ENCODE measurements at regions not wholly inside any gene's neighbourhood (a gene's known extent, or its start where the extent isn't known, plus 50 kb on each side); places are given as distances from the start of the nearest gene placed in this dataset.

DNA sequence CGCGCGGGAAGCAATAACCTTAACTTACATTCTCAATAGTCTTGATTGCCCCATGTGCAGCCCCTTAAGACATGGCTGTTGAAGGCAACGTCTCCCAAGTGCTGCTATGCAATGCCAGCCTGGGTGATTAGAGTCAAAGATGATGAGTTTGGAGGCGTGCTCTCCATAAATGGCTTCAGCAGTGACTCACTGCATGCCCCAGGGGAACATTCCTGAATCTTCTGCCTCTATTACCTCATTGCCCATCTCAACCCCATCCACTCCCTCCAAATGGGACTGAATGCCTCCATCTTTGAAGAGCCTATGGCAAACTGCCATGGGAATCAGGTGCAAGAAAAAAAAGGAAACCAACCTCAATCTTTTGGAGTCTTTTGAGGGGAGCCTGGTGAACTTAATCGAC lies 282.8 kb downstream of the SNX10 start:
- H3K36me3 ChIP-seq (ENCODE audit: control insufficient read depth in 3 of 3, insufficient read depth in 2 of 3, low read depth in 1 of 3, low read length in 3 of 3) = no peaks in the 10 kb centered on the region
- H3K4me3 ChIP-seq (ENCODE audit: low read depth in 1 of 3, low read length in 3 of 3) = no peak overlapping the region
- 85 to 86% (median 85%) methylated on average over 6 of the region's 6 CpGs for WGBS, 3 donors
- DNase-seq = no peak
- no peaks in the 10 kb centered on the region for H3K9me3 ChIP-seq (ENCODE audit: control insufficient read depth in 2 of 2, insufficient read depth in 1 of 2, low read depth in 1 of 2, low read length in 1 of 2)
- FAIRE-seq = no peak
- H3K27me3 ChIP-seq (ENCODE audit: control insufficient read depth in 3 of 3, insufficient read depth in 3 of 3, low read length in 3 of 3) = peaks cover 0 to 2% (median 2%) of the 10 kb centered on the region in 3 donors
- H3K27ac ChIP-seq (ENCODE audit: low read depth in 1 of 3, low read length in 2 of 3) = no peak overlapping the region
- no peaks in the 10 kb centered on the region for H3K4me1 ChIP-seq (ENCODE audit: control insufficient read depth in 3 of 3, insufficient read depth in 2 of 3, low read depth in 1 of 3, low read length in 2 of 3)

DNA sequence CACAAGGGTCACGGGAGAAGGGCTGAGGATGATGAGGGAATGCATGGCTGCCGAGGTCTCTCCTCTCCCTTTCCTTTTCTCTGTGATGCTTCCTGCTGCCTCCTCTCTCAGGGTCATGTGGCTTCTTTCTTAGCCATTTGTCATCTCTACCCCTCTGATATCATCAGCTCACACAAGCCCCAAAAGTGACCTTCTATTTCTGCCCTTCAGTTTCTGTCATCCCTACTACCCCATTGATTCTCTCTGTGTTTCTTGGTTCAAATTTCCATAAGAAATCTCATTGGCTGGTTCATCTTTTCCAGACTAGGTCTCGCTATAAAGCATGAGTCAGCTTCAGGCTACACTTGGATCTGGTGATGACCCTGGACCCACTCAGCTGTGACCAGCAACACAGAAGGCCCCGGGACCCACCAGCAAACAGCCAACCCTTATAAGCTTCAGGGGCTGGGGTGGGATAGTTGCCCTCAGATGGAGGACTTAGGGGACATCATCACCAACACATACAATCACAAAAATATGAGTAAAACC lies 284.3 kb downstream of the SKAP2 start:
- no peak overlapping the region for H3K4me3 ChIP-seq (ENCODE audit: low read depth in 1 of 3, low read length in 3 of 3)
- WGBS, 3 donors = 82 to 88% (median 86%) methylated on average over 4 of the region's 4 CpGs
- H3K27me3 ChIP-seq (ENCODE audit: control insufficient read depth in 3 of 3, insufficient read depth in 3 of 3, low read length in 3 of 3) = no peaks in the 10 kb centered on the region
- DNase-seq (no peak), FAIRE-seq (no peak)
- H3K27ac ChIP-seq (ENCODE audit: low read depth in 1 of 3, low read length in 2 of 3) = no peak overlapping the region
- no peaks in the 10 kb centered on the region for H3K9me3 ChIP-seq (ENCODE audit: control insufficient read depth in 2 of 2, insufficient read depth in 1 of 2, low read depth in 1 of 2, low read length in 1 of 2)
- H3K4me1 ChIP-seq (ENCODE audit: control insufficient read depth in 3 of 3, insufficient read depth in 2 of 3, low read depth in 1 of 3, low read length in 2 of 3) = no peaks in the 10 kb centered on the region
- no peaks in the 10 kb centered on the region for H3K36me3 ChIP-seq (ENCODE audit: control insufficient read depth in 3 of 3, insufficient read depth in 2 of 3, low read depth in 1 of 3, low read length in 3 of 3)

DNA sequence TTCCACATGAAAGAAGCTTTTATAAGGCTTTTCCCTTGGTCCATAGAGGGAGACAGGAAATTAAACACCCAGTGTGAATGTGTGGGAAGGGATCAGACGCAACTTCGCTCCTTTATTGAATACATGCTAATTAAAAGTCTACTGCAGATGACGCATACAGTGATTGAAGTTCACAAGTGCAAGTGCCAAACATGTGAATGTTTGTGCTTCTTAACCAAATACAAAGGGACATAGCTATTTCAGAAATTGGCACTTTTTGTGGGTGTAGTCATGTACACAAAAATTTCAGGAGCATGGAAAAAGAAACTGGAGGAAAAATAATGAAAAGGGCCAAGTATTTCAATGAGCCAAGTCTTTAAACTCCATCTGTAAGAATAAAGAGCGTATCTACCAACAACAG lies 283.7 kb downstream of the SKAP2 start:
- Histone ChIP-seq H3K27me3 (ENCODE audit: control insufficient read depth in 3 of 3, insufficient read depth in 3 of 3, low read length in 3 of 3) (no peaks in the 10 kb centered on the region), H3K4me1 (ENCODE audit: control insufficient read depth in 3 of 3, insufficient read depth in 2 of 3, low read depth in 1 of 3, low read length in 2 of 3) (no peaks in the 10 kb centered on the region), H3K4me3 (ENCODE audit: low read depth in 1 of 3, low read length in 3 of 3) (no peak overlapping the region), H3K9me3 (ENCODE audit: control insufficient read depth in 2 of 2, insufficient read depth in 1 of 2, low read depth in 1 of 2, low read length in 1 of 2) (no peaks in the 10 kb centered on the region), H3K36me3 (ENCODE audit: control insufficient read depth in 3 of 3, insufficient read depth in 2 of 3, low read depth in 1 of 3, low read length in 3 of 3) (no peaks in the 10 kb centered on the region), H3K27ac (ENCODE audit: low read depth in 1 of 3, low read length in 2 of 3) (no peak overlapping the region)
- FAIRE-seq = no peak
- WGBS, 3 donors = 82 to 88% (median 83%) methylated on average over 4 of the region's 4 CpGs
- DNase-seq = no peak

DNA sequence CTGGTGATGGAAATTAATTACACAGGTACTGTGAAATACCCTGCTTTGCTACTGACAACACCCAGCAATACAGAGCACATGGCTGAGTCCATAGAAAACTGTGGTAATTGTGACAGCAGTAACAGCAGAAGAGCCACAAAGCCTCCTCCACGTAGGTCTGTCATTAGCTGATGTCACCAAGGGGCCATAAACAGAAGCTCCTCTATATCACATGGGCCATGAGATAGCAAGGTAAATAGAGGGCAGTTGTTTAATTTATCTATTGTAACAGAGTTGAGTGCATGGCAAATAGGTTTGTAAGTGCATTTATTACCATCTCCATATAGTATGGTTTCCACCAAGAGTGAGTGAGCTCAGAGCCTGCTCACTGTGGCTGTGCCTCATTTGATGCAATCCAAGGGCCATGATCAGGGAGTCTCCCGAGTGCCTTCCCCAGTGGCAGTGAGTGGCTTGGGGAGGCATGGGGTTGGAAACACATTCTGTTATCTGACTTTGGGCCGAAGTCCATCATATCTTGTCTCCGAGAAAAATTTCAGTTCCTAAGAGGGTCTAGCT lies 281.2 kb downstream of the SKAP2 start:
- H3K4me1 ChIP-seq (ENCODE audit: control insufficient read depth in 3 of 3, insufficient read depth in 2 of 3, low read depth in 1 of 3, low read length in 2 of 3) = no peaks in the 10 kb centered on the region
- 37 to 63% (median 48%) methylated on average over 4 of the region's 4 CpGs for WGBS, 3 donors
- H3K27me3 ChIP-seq (ENCODE audit: control insufficient read depth in 3 of 3, insufficient read depth in 3 of 3, low read length in 3 of 3) = peaks cover 0 to 2% (median 0%) of the 10 kb centered on the region in 3 donors
- H3K9me3 ChIP-seq (ENCODE audit: control insufficient read depth in 2 of 2, insufficient read depth in 1 of 2, low read depth in 1 of 2, low read length in 1 of 2) = no peaks in the 10 kb centered on the region
- H3K27ac ChIP-seq (ENCODE audit: low read depth in 1 of 3, low read length in 2 of 3) = no peak overlapping the region
- H3K36me3 ChIP-seq (ENCODE audit: control insufficient read depth in 3 of 3, insufficient read depth in 2 of 3, low read depth in 1 of 3, low read length in 3 of 3) = no peaks in the 10 kb centered on the region
- DNase-seq (peak; percentile 15 to 67), FAIRE-seq (no peak)
- H3K4me3 ChIP-seq (ENCODE audit: low read depth in 1 of 3, low read length in 3 of 3) = no peak overlapping the region

DNA sequence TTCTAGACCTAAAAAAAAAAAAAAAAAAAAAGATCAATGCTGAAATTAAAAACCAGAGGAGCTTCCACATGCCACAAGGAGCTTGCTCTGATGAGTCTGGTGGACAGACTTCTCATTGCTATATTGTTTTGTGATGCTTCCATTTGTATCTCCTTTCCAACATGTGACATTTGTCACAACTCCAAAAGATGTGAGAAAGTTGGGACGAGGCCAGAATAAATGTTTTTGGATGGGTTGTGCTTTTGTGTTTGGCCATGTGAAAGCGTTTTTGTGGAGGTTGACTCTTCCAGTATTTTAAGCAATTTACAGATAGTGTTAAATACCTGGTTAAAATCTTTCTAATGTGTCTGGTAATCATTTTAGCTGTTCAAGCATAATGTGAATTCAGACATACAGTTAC lies 280.1 kb downstream of the SKAP2 start:
- Histone ChIP-seq H3K36me3 (ENCODE audit: control insufficient read depth in 3 of 3, insufficient read depth in 2 of 3, low read depth in 1 of 3, low read length in 3 of 3) (no peaks in the 10 kb centered on the region), H3K27ac (ENCODE audit: low read depth in 1 of 3, low read length in 2 of 3) (no peak overlapping the region), H3K4me1 (ENCODE audit: control insufficient read depth in 3 of 3, insufficient read depth in 2 of 3, low read depth in 1 of 3, low read length in 2 of 3) (no peaks in the 10 kb centered on the region), H3K4me3 (ENCODE audit: low read depth in 1 of 3, low read length in 3 of 3) (no peak overlapping the region), H3K9me3 (ENCODE audit: control insufficient read depth in 2 of 2, insufficient read depth in 1 of 2, low read depth in 1 of 2, low read length in 1 of 2) (no peaks in the 10 kb centered on the region), H3K27me3 (ENCODE audit: control insufficient read depth in 3 of 3, insufficient read depth in 3 of 3, low read length in 3 of 3) (peaks cover 0 to 4% (median 0%) of the 10 kb centered on the region in 3 donors)
- DNase-seq = no peak
- FAIRE-seq = no peak
- WGBS, 3 donors = 77 to 88% (median 81%) methylated on average over 2 of the region's 2 CpGs

DNA sequence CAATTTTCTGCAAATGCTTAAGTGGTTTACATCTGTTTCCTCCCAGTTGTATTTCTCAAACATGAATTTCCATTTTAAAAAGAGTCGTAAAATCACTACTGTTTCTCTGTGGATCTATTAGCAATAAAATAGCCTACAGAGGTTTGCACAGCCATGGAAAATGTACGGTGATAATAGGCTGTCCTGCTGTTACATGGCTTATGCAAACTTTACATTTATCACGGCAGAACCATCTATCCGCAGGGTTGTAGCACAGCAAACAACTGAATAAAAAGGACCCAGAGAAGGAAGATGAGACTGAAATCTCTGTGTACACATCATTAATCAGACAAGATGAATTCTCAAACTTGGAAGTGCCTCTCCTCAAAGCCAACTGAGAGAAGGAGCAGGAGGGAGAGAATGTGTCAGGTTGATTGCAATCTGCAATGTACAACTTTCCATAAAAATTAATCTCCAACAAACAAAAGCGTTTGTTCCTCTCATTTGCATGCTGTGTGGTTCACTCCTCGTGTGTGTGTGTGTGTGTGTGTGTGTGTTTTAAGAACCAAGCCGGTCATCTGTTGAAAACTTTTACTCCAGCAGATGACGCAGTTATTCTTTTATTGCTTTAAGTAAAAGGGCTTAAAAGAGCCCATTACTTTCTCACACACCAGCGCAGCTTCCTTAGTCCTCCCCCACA lies 279.3 kb downstream of the SKAP2 start:
- Histone ChIP-seq H3K4me3 (ENCODE audit: low read depth in 1 of 3, low read length in 3 of 3) (no peak overlapping the region), H3K27ac (ENCODE audit: low read depth in 1 of 3, low read length in 2 of 3) (no peak overlapping the region), H3K27me3 (ENCODE audit: control insufficient read depth in 3 of 3, insufficient read depth in 3 of 3, low read length in 3 of 3) (peaks cover 0 to 4% (median under 1%) of the 10 kb centered on the region in 3 donors), H3K4me1 (ENCODE audit: control insufficient read depth in 3 of 3, insufficient read depth in 2 of 3, low read depth in 1 of 3, low read length in 2 of 3) (no peaks in the 10 kb centered on the region), H3K36me3 (ENCODE audit: control insufficient read depth in 3 of 3, insufficient read depth in 2 of 3, low read depth in 1 of 3, low read length in 3 of 3) (no peaks in the 10 kb centered on the region), H3K9me3 (ENCODE audit: control insufficient read depth in 2 of 2, insufficient read depth in 1 of 2, low read depth in 1 of 2, low read length in 1 of 2) (no peaks in the 10 kb centered on the region)
- 32 to 51% (median 43%) methylated on average over 9 of the region's 9 CpGs for WGBS, 3 donors
- DNase-seq (peak in 1 of 2 donors; percentile 8), FAIRE-seq (no peak)

DNA sequence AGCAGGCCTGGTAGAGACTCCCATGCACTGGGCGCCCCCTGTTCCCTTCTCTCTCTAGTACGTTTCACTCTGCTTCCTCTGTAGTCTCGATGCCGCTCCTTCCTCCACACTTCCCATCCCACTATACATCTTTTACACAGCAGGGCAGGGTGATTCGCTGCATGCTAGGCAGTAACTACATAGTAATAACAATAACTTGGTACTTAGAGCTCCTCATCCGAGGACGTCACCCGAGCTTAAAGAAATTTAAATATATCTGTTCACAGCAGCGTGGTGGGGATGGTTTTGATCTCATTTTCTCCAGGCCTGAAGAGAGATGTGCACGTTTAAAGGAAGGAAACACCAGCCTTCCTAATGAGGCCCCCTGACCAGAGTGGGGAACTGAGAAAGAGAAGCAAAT lies 276.9 kb downstream of the SKAP2 start:
- FAIRE-seq = no peak
- Histone ChIP-seq H3K4me3 (ENCODE audit: low read depth in 1 of 3, low read length in 3 of 3) (no peak overlapping the region), H3K9me3 (ENCODE audit: control insufficient read depth in 2 of 2, insufficient read depth in 1 of 2, low read depth in 1 of 2, low read length in 1 of 2) (no peaks in the 10 kb centered on the region), H3K36me3 (ENCODE audit: control insufficient read depth in 3 of 3, insufficient read depth in 2 of 3, low read depth in 1 of 3, low read length in 3 of 3) (no peaks in the 10 kb centered on the region), H3K27ac (ENCODE audit: low read depth in 1 of 3, low read length in 2 of 3) (no peak overlapping the region), H3K27me3 (ENCODE audit: control insufficient read depth in 3 of 3, insufficient read depth in 3 of 3, low read length in 3 of 3) (peaks cover 0 to 4% (median 4%) of the 10 kb centered on the region in 3 donors), H3K4me1 (ENCODE audit: control insufficient read depth in 3 of 3, insufficient read depth in 2 of 3, low read depth in 1 of 3, low read length in 2 of 3) (no peaks in the 10 kb centered on the region)
- WGBS, 3 donors = 72 to 81% (median 75%) methylated on average over 10 of the region's 10 CpGs
- DNase-seq = no peak

DNA sequence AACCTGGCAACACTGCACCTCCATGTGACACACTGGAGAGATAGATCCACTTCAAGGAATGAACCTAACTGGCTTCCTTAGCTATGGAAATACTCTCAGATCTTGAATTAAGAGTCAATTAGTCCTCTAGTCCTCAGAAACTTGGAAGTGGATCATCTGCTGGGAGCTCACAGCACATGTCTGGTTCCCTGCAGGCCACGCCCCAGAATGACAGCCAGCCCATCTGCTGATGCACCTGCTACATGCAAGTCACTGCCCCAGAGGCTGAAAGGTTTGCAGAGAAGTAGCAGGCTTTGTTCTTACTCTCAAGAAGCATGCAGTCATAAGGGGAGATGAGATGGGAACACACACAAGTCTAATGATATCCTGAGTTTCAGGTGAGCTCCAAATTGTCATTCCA lies 275.9 kb downstream of the SKAP2 start:
- Histone ChIP-seq H3K27ac (ENCODE audit: low read depth in 1 of 3, low read length in 2 of 3) (no peak overlapping the region), H3K4me3 (ENCODE audit: low read depth in 1 of 3, low read length in 3 of 3) (no peak overlapping the region), H3K27me3 (ENCODE audit: control insufficient read depth in 3 of 3, insufficient read depth in 3 of 3, low read length in 3 of 3) (peaks cover 0 to 7% (median 4%) of the 10 kb centered on the region in 3 donors), H3K4me1 (ENCODE audit: control insufficient read depth in 3 of 3, insufficient read depth in 2 of 3, low read depth in 1 of 3, low read length in 2 of 3) (no peaks in the 10 kb centered on the region), H3K36me3 (ENCODE audit: control insufficient read depth in 3 of 3, insufficient read depth in 2 of 3, low read depth in 1 of 3, low read length in 3 of 3) (no peaks in the 10 kb centered on the region), H3K9me3 (ENCODE audit: control insufficient read depth in 2 of 2, insufficient read depth in 1 of 2, low read depth in 1 of 2, low read length in 1 of 2) (no peaks in the 10 kb centered on the region)
- DNase-seq = no peak
- no peak for FAIRE-seq
- WGBS, 3 donors = 52 to 72% (median 59%) methylated on average over 1 of the region's 1 CpG

Data from small intestine (tissue), 7 donors.